ENCODE measurements at regions not wholly inside any gene's neighbourhood (a gene's known extent, or its start where the extent isn't known, plus 50 kb on each side); places are given as distances from the start of the nearest gene placed in this dataset.

- TF ChIP-seq EZH2phosphoT487 (conservative IDR thresholded peaks at IDR 0.05; ENCODE audit: low read length), result no peak
- no peak for TF ChIP-seq CTCF (IDR thresholded peaks at IDR 0.05; ENCODE audit: insufficient read depth, low read length, poor library complexity, severe bottlenecking)
Observed at GRCh38 chr13:63093907-63094469, 1678.3 kb upstream of the PCDH20 start.

All from SU-DHL-6 (cell line).